ENCODE measurements at regions not wholly inside any gene's neighbourhood (a gene's known extent, or its start where the extent isn't known, plus 50 kb on each side); places are given as distances from the start of the nearest gene placed in this dataset.
"Not testable (repeated sequence)": the region's sequence is repeated elsewhere in the genome, so short reads cannot be mapped to it uniquely, and the experiment has no call there.

DNA sequence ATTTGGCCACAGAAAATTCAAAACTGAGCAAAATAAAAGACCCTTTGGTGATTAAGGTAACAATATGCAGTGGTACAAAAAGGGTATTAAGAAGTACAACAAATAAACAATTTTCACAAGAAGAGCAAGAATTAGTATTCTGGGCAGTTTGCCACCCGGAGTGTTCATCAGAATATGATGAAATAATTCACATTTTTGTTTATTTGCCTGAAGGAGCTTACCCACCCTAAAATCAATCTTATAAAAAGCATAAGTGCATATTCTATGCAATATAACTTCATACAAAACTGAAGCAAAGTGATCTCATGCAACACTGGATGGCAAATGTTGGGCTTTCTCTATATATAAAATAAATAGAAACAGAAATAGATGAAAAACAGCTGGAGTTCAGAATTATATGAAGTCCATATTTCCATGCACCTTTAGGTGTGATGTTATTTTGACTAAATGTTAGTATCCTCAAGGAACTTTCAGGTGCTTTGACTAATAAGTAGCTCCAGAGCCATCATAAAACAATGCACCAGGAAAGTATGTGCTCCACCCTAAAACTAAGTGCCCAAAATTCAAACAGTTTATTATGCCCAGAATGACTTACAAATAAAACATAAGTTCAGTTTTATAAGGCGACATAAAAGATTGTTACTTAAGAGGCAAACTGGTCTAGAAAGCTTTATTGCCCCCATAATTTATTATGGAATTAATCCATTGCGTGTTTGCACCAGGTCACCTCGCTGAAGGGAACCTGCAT, 474.3 kb downstream of the SEMA3D start:
- Mint-ChIP-seq H3K27me3 (no peaks in the 10 kb centered on the region), H3K4me1 (no peaks in the 10 kb centered on the region), H3K4me3 (no peak overlapping the region), H3K9me3 (no peaks in the 10 kb centered on the region), H3K27ac (no peak overlapping the region), H3K36me3 (ENCODE audit: low read depth) (no peaks in the 10 kb centered on the region)
- no peak for DNase-seq
- ATAC-seq = no peak

DNA sequence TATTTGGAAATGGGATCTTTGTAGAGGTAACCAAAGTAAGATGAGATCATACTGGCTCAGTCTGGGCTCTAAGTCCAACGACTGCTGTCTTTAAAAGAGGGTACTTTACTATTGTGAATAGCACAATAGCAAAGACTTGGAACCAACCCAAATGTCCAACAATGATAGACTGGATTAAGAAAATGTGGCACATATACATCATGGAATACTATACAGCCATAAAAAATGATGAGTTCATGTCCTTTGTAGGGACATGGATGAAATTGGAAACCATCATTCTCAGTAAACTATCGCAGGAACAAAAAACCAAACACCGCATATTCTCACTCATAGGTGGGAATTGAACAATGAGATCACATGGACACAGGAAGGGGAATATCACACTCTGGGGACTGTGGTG, 476.3 kb downstream of the SEMA3D start:
- not testable (repeated sequence) for DNase-seq; H3K27ac Mint-ChIP-seq; H3K27me3 Mint-ChIP-seq; H3K4me1 Mint-ChIP-seq; H3K4me3 Mint-ChIP-seq; H3K36me3 Mint-ChIP-seq (ENCODE audit: low read depth); H3K9me3 Mint-ChIP-seq; ATAC-seq

DNA sequence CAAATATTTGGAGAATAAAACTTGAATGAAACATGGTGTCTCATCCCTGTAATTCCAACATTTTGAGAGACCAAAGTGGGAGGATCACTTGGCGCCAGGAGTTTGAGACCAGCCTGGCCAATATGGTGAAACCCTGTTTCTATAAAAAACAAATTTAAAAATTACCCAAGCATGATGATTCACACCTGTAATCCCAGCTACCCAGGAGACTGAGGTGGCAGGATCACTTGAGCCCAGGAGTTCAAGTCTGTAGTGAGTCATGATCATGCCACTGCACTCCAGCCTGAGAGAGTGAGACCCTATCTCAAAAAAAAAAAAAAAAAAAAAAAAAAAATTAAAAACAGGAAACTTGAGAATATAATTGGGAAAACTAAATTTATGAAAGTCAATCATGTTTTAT, 481.1 kb downstream of the SEMA3D start:
- no peak for ATAC-seq

DNA sequence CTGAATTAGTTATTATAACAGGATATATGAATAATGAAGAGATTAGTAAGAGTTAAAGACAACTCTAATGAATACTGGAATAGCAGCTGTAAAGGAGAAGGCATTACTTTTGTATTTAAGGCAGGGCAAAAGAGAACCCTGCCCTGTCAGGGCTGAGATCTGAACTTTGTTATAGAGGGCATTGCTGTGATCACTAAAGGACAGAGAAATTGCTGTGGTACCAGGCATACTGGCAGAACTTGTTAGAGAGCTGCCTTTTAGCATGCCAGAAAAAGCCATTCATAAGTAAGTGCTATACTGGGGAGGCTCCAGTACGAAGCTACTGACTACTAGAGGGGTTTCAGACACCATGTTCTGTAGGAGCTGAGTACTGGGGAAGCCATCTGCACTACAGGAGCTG, 481.8 kb downstream of the SEMA3D start:
- H3K27me3 Mint-ChIP-seq = no peaks in the 10 kb centered on the region
- H3K36me3 Mint-ChIP-seq (ENCODE audit: low read depth) = no peaks in the 10 kb centered on the region
- no peaks in the 10 kb centered on the region for H3K4me1 Mint-ChIP-seq

More for the DNA sequence above, 481.1 kb downstream of the SEMA3D start:
- Mint-ChIP-seq H3K4me3 (no peak overlapping the region), H3K36me3 (ENCODE audit: low read depth) (no peaks in the 10 kb centered on the region), H3K9me3 (no peaks in the 10 kb centered on the region), H3K4me1 (no peaks in the 10 kb centered on the region), H3K27ac (no peak overlapping the region), H3K27me3 (no peaks in the 10 kb centered on the region)
- no peak for DNase-seq

DNA sequence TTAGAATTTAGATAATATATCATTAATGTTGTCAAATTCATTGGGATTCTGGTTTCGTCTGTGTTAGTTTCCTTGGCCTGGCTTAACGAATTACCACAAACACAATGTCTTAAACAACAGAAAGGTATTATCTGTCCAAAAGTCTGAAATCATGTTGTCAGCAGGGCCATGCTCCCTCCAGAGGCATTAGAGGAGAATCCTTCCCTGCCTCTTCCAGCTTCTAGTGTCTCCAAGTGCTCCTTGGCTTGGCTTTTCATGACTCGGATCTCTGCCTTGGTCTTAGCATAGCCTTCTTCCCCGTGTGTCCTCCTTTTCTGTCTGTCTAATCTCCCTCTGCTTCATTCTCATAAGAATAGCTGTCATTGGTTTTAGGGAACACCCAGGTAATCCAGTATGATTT, 482.5 kb downstream of the SEMA3D start:
- Mint-ChIP-seq H3K9me3 (no peaks in the 10 kb centered on the region), H3K36me3 (ENCODE audit: low read depth) (no peaks in the 10 kb centered on the region), H3K4me3 (no peak overlapping the region), H3K4me1 (no peaks in the 10 kb centered on the region), H3K27me3 (no peaks in the 10 kb centered on the region), H3K27ac (no peak overlapping the region)
- DNase-seq = no peak
- ATAC-seq = no peak

More for the DNA sequence above, 481.8 kb downstream of the SEMA3D start:
- H3K27ac Mint-ChIP-seq = no peak overlapping the region
- ATAC-seq (no peak), DNase-seq (no peak)
- no peaks in the 10 kb centered on the region for H3K9me3 Mint-ChIP-seq
- no peak overlapping the region for H3K4me3 Mint-ChIP-seq

DNA sequence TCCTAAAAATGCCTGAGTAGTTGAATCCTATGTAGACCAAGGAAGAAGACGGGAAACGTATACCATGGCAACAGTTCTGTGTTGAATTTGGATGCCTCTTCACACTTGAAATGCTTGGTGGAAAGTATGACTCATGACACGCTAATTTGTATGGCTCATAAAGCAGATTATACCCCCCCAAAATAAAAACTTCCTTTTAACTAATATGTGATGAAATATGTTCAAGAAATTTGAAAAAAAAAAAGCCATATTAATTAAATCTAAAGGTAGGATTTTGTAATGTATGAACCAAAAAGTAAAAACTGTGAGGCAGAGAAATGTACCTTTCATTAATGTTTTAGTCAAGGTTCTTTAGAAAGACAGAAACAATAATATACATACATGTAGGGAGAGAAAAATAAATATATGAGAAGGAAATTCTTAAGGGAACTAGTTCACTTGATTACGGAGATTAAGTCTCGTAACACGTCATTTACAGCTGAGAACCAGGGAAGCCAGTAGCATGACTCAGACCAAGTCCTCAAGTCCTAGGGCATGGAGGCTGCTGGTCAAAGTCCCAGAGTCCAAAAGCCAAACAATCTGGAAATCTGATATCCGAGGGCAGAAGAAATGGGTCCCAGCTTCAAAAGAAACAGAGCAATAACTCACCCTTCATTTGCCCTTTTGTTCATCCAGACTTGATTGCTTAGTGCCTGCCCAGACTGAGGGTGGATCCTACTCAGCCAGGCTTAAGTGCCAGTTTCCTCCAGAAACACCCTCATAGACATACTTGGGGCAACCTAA, 485.1 kb downstream of the SEMA3D start:
- H3K27me3 Mint-ChIP-seq = no peaks in the 10 kb centered on the region
- H3K4me1 Mint-ChIP-seq = no peaks in the 10 kb centered on the region
- H3K36me3 Mint-ChIP-seq (ENCODE audit: low read depth) = no peaks in the 10 kb centered on the region
- no peak for ATAC-seq
- no peaks in the 10 kb centered on the region for H3K9me3 Mint-ChIP-seq
- H3K4me3 Mint-ChIP-seq = no peak overlapping the region
- no peak overlapping the region for H3K27ac Mint-ChIP-seq
- no peak for DNase-seq

DNA sequence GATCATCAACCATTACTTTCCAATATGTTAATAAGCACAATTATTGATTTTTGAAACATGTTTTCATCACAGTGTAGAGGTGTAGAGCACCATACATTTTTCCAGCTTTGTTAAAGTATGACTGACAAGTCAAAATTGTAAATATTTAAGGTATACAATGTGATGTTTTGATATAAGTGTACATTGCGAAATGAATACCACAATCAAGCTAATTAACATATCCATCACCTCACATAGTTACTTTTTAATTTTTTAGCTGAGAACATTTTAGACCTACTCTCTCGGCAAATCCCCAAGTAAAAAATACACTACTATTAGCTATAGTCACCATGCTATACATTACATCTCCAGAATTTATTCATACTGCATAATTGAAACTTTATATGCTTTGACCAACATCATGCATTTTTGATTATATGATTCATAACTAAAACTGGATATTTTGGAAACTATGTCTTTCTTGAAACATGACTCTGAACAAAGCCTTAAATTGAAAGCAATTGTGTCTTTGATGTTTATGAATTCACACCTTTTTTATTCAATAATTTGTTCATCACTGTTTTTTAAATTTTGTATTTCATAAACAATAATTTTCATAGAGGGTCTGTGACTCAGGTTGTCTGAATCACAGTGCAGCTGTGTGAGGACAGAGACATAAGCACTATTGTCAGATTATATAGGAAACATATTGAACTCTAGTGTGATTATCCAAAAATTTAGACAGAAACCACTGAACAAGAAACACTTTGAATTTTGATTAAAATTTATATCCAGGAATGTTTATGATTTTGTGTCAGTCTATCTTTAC, 486.1 kb downstream of the SEMA3D start:
- Mint-ChIP-seq H3K27me3 (no peaks in the 10 kb centered on the region), H3K9me3 (no peaks in the 10 kb centered on the region), H3K4me1 (no peaks in the 10 kb centered on the region), H3K27ac (no peak overlapping the region), H3K4me3 (no peak overlapping the region), H3K36me3 (ENCODE audit: low read depth) (no peaks in the 10 kb centered on the region)
- DNase-seq (no peak), ATAC-seq (no peak)

DNA sequence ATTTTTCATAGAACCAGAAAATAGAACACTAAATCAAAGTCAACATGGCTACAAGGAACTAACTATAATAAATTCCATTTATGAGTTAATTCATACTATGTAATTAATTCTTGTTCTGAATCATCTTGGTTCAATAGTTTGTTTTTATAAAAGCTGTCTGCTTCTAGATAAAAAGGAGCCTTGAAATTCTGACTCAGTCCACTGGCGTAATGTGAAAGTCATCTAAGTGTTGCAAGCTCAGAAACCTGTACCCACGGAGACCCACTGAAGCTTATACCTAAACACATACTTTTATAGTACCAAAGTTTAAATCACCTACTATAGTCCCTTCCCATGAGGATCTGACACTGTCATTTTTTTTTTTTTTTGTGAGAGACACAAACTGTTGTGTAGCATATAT, 489.4 kb downstream of the SEMA3D start:
- no peak for ATAC-seq

DNA sequence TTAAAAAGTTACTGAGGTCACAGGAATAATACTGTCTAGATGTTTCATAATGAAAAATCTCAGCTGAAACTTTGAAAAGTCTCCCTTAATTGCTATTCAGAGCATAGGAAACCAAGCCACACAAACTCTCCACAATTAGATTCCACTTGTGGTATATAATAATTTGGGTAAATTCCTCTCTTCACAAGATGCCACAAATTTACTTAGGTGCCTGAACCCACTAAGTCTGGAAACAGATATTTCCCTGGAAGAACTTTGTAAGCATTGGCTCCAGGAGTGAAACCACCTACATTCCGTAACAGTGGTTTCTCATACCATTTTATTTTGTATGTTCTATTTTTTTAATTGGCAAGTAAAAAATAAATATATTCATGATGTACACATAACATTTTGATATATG, 493.4 kb downstream of the SEMA3D start:
- ATAC-seq = no peak
- Mint-ChIP-seq H3K36me3 (ENCODE audit: low read depth) (no peaks in the 10 kb centered on the region), H3K27me3 (no peaks in the 10 kb centered on the region), H3K27ac (no peak overlapping the region), H3K9me3 (no peaks in the 10 kb centered on the region), H3K4me1 (no peaks in the 10 kb centered on the region), H3K4me3 (no peak overlapping the region)
- no peak for DNase-seq

More for the DNA sequence above, 489.4 kb downstream of the SEMA3D start:
- no peak overlapping the region for H3K27ac Mint-ChIP-seq
- H3K27me3 Mint-ChIP-seq = no peaks in the 10 kb centered on the region
- H3K4me3 Mint-ChIP-seq = no peak overlapping the region
- DNase-seq = no peak
- H3K9me3 Mint-ChIP-seq = no peaks in the 10 kb centered on the region
- no peaks in the 10 kb centered on the region for H3K4me1 Mint-ChIP-seq
- no peaks in the 10 kb centered on the region for H3K36me3 Mint-ChIP-seq (ENCODE audit: low read depth)

DNA sequence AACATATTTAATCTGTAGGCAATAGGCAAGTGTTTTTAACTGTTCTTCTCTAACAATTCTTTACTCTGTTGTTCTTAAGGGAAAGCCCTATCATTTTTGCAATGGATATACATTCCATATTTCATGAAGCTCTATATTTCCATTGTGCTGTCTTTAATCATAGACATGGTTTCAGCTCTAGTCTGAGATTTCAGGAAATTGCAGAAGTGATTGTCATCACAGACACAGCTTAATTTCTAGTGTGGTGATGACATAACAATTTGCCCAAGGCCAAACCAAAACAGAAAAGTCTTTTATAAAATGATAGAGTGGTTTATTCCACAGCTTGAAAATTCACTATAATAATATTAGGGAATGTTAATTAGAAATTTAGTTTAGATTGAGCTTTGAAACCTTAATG, 494.1 kb upstream of the SEMA3A start:
- Mint-ChIP-seq H3K36me3 (ENCODE audit: low read depth) (no peaks in the 10 kb centered on the region), H3K9me3 (peaks cover 4% of the 10 kb centered on the region), H3K27me3 (no peaks in the 10 kb centered on the region), H3K27ac (no peak overlapping the region), H3K4me1 (no peaks in the 10 kb centered on the region), H3K4me3 (no peak overlapping the region)
- ATAC-seq (no peak), DNase-seq (no peak)

DNA sequence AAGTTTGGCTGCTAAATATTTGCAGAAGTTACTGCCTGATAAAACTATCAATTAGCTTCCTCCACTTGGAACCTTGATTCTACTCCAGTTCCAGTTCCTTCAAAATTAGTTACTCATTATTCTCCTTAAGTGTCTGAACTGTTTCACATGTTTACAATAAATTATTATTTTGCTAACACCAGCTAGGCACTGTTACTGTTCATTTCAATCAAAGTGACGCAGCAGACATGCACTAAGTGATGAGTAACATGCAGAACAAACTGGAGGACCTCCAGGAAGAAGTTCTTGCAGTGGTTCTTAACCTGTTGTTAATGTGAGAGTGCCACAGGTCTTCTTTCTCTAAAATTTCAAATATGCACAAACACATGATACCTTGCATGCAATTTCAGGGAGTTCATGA, 491.8 kb upstream of the SEMA3A start:
- Mint-ChIP-seq H3K4me3 (no peak overlapping the region), H3K9me3 (peaks cover 4% of the 10 kb centered on the region), H3K27me3 (no peaks in the 10 kb centered on the region), H3K36me3 (ENCODE audit: low read depth) (no peaks in the 10 kb centered on the region), H3K4me1 (no peaks in the 10 kb centered on the region), H3K27ac (no peak overlapping the region)
- DNase-seq (no peak), ATAC-seq (no peak)

DNA sequence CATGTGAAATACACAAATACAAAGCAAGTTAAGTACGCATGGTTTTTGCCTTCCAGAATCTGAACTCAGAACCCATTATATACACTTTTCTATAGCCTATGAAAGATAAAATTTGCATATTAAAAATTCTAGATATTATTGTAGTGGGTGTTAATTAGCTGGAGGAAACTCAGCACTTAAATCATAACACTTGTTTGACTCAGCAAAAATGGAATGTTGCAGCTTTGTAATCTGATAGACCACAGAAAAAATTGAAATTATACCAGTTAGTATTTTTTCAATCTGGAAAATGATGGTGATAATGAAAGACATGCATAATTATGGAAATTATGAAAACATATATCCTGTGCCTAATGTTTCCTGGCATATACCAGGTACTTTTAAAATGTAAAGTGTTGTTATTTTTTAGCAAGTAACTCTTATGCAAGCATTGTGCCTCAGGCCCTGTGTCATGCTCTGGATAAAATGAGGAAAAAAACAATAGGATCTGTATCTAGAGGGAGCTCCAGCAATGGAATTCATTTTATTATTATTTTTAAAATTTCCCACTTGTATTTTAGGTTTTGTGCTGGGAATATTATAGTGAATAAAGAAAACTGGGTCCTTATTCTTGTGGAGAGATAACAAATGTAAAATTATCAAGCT, 490.4 kb upstream of the SEMA3A start:
- H3K27me3 Mint-ChIP-seq = no peaks in the 10 kb centered on the region
- DNase-seq (no peak), ATAC-seq (no peak)
- no peak overlapping the region for H3K27ac Mint-ChIP-seq
- peaks cover 6% of the 10 kb centered on the region for H3K9me3 Mint-ChIP-seq
- no peaks in the 10 kb centered on the region for H3K4me1 Mint-ChIP-seq
- H3K4me3 Mint-ChIP-seq = no peak overlapping the region
- H3K36me3 Mint-ChIP-seq (ENCODE audit: low read depth) = no peaks in the 10 kb centered on the region

DNA sequence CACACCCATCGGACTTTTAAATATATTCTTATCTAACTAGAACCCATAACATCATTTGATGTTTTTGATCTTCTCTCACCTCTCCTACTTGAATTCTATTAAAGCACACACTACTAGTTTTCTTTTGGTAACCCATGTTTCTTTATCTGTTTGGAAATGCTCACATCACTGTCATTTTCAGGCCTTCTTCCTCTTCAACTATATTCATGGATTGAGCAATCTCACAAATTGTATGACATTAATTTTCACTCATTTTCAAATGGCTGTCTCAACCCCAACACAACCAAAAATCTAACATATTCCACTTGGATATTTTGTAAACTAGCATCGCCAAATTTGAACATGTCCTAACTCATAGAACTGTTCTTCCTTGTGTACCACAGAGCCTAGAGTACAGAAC, 488.0 kb upstream of the SEMA3A start:
- Mint-ChIP-seq H3K9me3 (peaks cover 8% of the 10 kb centered on the region), H3K27me3 (no peaks in the 10 kb centered on the region), H3K4me3 (no peak overlapping the region), H3K27ac (no peak overlapping the region), H3K4me1 (no peaks in the 10 kb centered on the region), H3K36me3 (ENCODE audit: low read depth) (no peaks in the 10 kb centered on the region)
- no peak for DNase-seq
- no peak for ATAC-seq

DNA sequence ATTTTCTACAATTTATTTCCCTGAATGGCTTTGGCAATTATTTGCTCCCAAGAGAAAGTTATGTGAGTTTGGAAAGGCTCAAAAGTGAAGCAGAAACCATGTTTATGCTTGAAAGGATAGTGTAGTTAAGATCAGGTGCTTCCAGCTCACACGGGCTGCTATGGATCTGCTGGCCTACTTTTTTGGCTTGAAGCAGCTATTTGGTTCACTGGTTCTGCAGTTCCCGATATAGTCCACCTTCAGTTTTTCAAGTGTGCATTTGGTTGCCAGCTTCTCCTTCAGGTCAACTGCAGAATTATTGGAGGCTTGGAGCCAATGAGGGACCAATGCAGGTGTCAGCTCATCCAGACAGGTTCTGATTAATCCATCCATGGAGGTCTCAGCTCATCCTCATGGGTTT, 484.3 kb upstream of the SEMA3A start:
- DNase-seq (no peak), ATAC-seq (no peak)
- Mint-ChIP-seq H3K27ac (no peak overlapping the region), H3K4me1 (no peaks in the 10 kb centered on the region), H3K36me3 (ENCODE audit: low read depth) (no peaks in the 10 kb centered on the region), H3K4me3 (no peak overlapping the region), H3K27me3 (no peaks in the 10 kb centered on the region), H3K9me3 (peaks cover 5% of the 10 kb centered on the region)

All from activated naive CD8-positive, alpha-beta T cell treated with anti-CD3 and anti-CD28 coated beads, Interleukin-2, amount 50 U/mL, for 24 hours (primary cell).